Liver (tissue), 8 donors: ENCODE measurements at regions not wholly inside any gene's neighbourhood (a gene's known extent, or its start where the extent isn't known, plus 50 kb on each side); places are given as distances from the start of the nearest gene placed in this dataset.
A peak's percentile ranks its signal among the peaks of the same experiment; 100 is the strongest.

Experiments
- DNase-seq: peaks from one replicate; pipeline ENCODE4 v3.0.0-alpha.2; 2017; ENCODE audit warnings: low spot score
- H3K27ac ChIP-seq, 2 donors: one replicate each; pipeline ENCODE4 v1.7.0; 2013; ENCODE audit warnings: inconsistent platforms in 2 of 2, low read length in 2 of 2, control low read depth in 1 of 2, low read depth in 1 of 2, mild to moderate bottlenecking in 1 of 2
- H3K27me3 ChIP-seq, 4 donors: one replicate each; pipeline versions ENCODE4 v1.6.1 to v1.7.0; 2013; ENCODE audit warnings: low read length in 3 of 4, inconsistent platforms in 1 of 4, mild to moderate bottlenecking in 1 of 4, moderate library complexity in 1 of 4; ENCODE audit not compliant: control insufficient read depth in 4 of 4, insufficient read depth in 4 of 4
- H3K36me3 ChIP-seq, 4 donors: one replicate each; pipeline versions ENCODE4 v1.6.1 to v1.7.0; 2013; ENCODE audit warnings: low read length in 3 of 4, mild to moderate bottlenecking in 3 of 4, low read depth in 1 of 4, moderate library complexity in 1 of 4; ENCODE audit not compliant: control insufficient read depth in 4 of 4, insufficient read depth in 3 of 4
- H3K4me1 ChIP-seq, 4 donors: one replicate each; pipeline versions ENCODE4 v1.6.1 to v1.7.0; 2013; ENCODE audit warnings: low read length in 3 of 4, mild to moderate bottlenecking in 3 of 4, moderate library complexity in 1 of 4; ENCODE audit not compliant: control insufficient read depth in 4 of 4, insufficient read depth in 4 of 4
- H3K4me3 ChIP-seq, 3 donors: one replicate each; pipeline versions ENCODE4 v1.6.1 to v1.7.0; 2013; ENCODE audit warnings: low read length in 3 of 3, control low read depth in 1 of 3, low read depth in 1 of 3, mild to moderate bottlenecking in 1 of 3
- H3K9ac ChIP-seq, 2 donors: one replicate each; pipeline ENCODE4 v1.7.0; 2013; ENCODE audit warnings: low read length in 2 of 2, mild to moderate bottlenecking in 2 of 2, moderate library complexity in 2 of 2, control low read depth in 1 of 2, low read depth in 1 of 2
- H3K9me3 ChIP-seq, 4 donors: one replicate each; pipeline versions ENCODE4 v1.6.1 to v1.7.0; 2013; ENCODE audit warnings: low read length in 3 of 4; ENCODE audit not compliant: control insufficient read depth in 4 of 4
- CTCF ChIP-seq: fragments of 150-350 bp; IDR thresholded peaks from 2 replicates; pipeline ENCODE4 v1.5.1; 2017; ENCODE audit warnings: improper control_type of control experiment, low read depth, low read length; ENCODE audit not compliant: missing input control
- EGR1 ChIP-seq, 2 donors: IDR thresholded peaks; 2 replicates each; pipeline ENCODE4 v1.6.1; 2016 to 2018; ENCODE audit warnings: antibody characterized with exemption in 2 of 2, low read depth in 2 of 2
- FOXA1 ChIP-seq: IDR thresholded peaks from 2 replicates; pipeline ENCODE4 v1.6.1; 2016; ENCODE audit warnings: antibody characterized with exemption
- FOXA2 ChIP-seq: IDR thresholded peaks from 2 replicates; pipeline ENCODE4 v1.6.1; 2016; ENCODE audit warnings: antibody characterized with exemption
- GABPA ChIP-seq, 2 donors: IDR thresholded peaks in 1 of 2; conservative IDR thresholded peaks in 1 of 2; 2 replicates each; pipeline ENCODE4 v1.6.1; 2016; ENCODE audit warnings: antibody characterized with exemption in 2 of 2, mild to moderate bottlenecking in 1 of 2, moderate library complexity in 1 of 2
- HNF4A ChIP-seq, 2 donors: conservative IDR thresholded peaks; 2 replicates each; pipeline ENCODE4 v1.6.1; 2016; ENCODE audit warnings: antibody characterized with exemption in 2 of 2, mild to moderate bottlenecking in 2 of 2
- HNF4G ChIP-seq: IDR thresholded peaks from 2 replicates; pipeline ENCODE4 v1.6.1; 2016; ENCODE audit warnings: antibody characterized with exemption
- JUND ChIP-seq, 2 donors: IDR thresholded peaks; 2 replicates each; pipeline ENCODE4 v1.6.1; 2016; ENCODE audit warnings: antibody characterized with exemption in 2 of 2
- MAX ChIP-seq: IDR thresholded peaks from 2 replicates; pipeline ENCODE4 v1.6.1; 2016; ENCODE audit warnings: antibody characterized with exemption
- NR2F2 ChIP-seq: IDR thresholded peaks from 2 replicates; pipeline ENCODE4 v1.6.1; 2016; ENCODE audit warnings: antibody characterized with exemption
- RAD21 ChIP-seq, 2 donors: IDR thresholded peaks; 2 replicates each; pipeline ENCODE4 v1.6.1; 2016; ENCODE audit warnings: antibody characterized with exemption in 2 of 2, mild to moderate bottlenecking in 2 of 2
- RXRA ChIP-seq, 2 donors: IDR thresholded peaks; 2 replicates each; pipeline ENCODE4 v1.6.1; 2017 to 2018; ENCODE audit warnings: antibody characterized with exemption in 2 of 2, mild to moderate bottlenecking in 1 of 2
- SP1 ChIP-seq: IDR thresholded peaks from 2 replicates; pipeline ENCODE4 v1.6.1; 2018; ENCODE audit warnings: antibody characterized with exemption, mild to moderate bottlenecking
- TAF1 ChIP-seq: conservative IDR thresholded peaks from 2 replicates; pipeline ENCODE4 v1.6.1; 2016; ENCODE audit warnings: antibody characterized with exemption, mild to moderate bottlenecking
- YY1 ChIP-seq: IDR thresholded peaks from 2 replicates; pipeline ENCODE4 v1.6.1; 2016; ENCODE audit warnings: antibody characterized with exemption, mild to moderate bottlenecking
- ZBTB33 ChIP-seq: IDR thresholded peaks from 2 replicates; pipeline ENCODE4 v1.6.1; 2016; ENCODE audit warnings: antibody characterized with exemption
- WGBS: extraction: QIAGEN DNeasy Blood & Tissue Kit; methylation state at CpG from one replicate; pipeline ENCODE4 v1.1.7; 2013; 5-methylcytosine and 5-hydroxymethylcytosine counted together
- TF ChIP-seq, protein P1 (sequence below): IDR thresholded peaks from 2 replicates; pipeline ENCODE4 v1.6.1; 2016; ENCODE audit warnings: antibody characterized with exemption, mild to moderate bottlenecking
- TF ChIP-seq, protein P2 (sequence below): IDR thresholded peaks from 2 replicates; pipeline ENCODE4 v1.6.1; 2016; ENCODE audit warnings: antibody characterized with exemption
- donor health status: healthy.
- donor health status: healthy.
- donor health status: healthy.
- donor health status: healthy.
- donor health status: healthy.

- H3K4me1 ChIP-seq, result peaks cover 5 to 21% (median 19%) of the 10 kb centered on the region in 4 donors
- 40% methylated on average over 8 of the region's 8 CpGs for WGBS
Measured at GRCh38 chr6:150667977-150668716, 68.5 kb downstream of the PLEKHG1 start.

More at GRCh38 chr6:150667977-150668716, 68.5 kb downstream of the PLEKHG1 start:
- H3K36me3 ChIP-seq, result no peaks in the 10 kb centered on the region
- DNase-seq, result peak; percentile 80
- no peak overlapping the region for H3K4me3 ChIP-seq
- H3K9ac ChIP-seq, result no peak overlapping the region
- H3K9me3 ChIP-seq, result no peaks in the 10 kb centered on the region
- no peaks in the 10 kb centered on the region for H3K27me3 ChIP-seq
- TF ChIP-seq CTCF (peak; percentile 26), JUND (IDR thresholded peaks at IDR 0.05) (peak in 1 of 2 donors; percentile 52), ZBTB33 (no peak), SP1 (peak; percentile 75), NR2F2 (no peak), MAX (no peak), RAD21 (IDR thresholded peaks at IDR 0.05) (peak; percentile 71), FOXA2 (no peak), HNF4A (conservative IDR thresholded peaks at IDR 0.05) (peak; percentile 90 to 91), HNF4G (peak; percentile 28), RXRA (IDR thresholded peaks at IDR 0.05) (peak; percentile 37 to 69), EGR1 (IDR thresholded peaks at IDR 0.05; ENCODE audit: low read depth in 2 of 2) (no peak), TAF1 (no peak), GABPA (IDR thresholded peaks at IDR 0.05 in 1 of 2, conservative IDR thresholded peaks at IDR 0.05 in 1 of 2) (no peak), YY1 (peak; percentile 61), FOXA1 (no peak)
- TF ChIP-seq, protein P1, sequence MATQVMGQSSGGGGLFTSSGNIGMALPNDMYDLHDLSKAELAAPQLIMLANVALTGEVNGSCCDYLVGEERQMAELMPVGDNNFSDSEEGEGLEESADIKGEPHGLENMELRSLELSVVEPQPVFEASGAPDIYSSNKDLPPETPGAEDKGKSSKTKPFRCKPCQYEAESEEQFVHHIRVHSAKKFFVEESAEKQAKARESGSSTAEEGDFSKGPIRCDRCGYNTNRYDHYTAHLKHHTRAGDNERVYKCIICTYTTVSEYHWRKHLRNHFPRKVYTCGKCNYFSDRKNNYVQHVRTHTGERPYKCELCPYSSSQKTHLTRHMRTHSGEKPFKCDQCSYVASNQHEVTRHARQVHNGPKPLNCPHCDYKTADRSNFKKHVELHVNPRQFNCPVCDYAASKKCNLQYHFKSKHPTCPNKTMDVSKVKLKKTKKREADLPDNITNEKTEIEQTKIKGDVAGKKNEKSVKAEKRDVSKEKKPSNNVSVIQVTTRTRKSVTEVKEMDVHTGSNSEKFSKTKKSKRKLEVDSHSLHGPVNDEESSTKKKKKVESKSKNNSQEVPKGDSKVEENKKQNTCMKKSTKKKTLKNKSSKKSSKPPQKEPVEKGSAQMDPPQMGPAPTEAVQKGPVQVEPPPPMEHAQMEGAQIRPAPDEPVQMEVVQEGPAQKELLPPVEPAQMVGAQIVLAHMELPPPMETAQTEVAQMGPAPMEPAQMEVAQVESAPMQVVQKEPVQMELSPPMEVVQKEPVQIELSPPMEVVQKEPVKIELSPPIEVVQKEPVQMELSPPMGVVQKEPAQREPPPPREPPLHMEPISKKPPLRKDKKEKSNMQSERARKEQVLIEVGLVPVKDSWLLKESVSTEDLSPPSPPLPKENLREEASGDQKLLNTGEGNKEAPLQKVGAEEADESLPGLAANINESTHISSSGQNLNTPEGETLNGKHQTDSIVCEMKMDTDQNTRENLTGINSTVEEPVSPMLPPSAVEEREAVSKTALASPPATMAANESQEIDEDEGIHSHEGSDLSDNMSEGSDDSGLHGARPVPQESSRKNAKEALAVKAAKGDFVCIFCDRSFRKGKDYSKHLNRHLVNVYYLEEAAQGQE, result peak; percentile 20
- TF ChIP-seq, protein P2, sequence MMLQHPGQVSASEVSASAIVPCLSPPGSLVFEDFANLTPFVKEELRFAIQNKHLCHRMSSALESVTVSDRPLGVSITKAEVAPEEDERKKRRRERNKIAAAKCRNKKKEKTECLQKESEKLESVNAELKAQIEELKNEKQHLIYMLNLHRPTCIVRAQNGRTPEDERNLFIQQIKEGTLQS, result no peak
- H3K27ac ChIP-seq, result peak overlapping the region; percentile 29 to 32
